GM20000 (cell line): ENCODE measurements at regions not wholly inside any gene's neighbourhood (a gene's known extent, or its start where the extent isn't known, plus 50 kb on each side); places are given as distances from the start of the nearest gene placed in this dataset.

ENCODE experiments used
- DNase-seq: peaks from one replicate; pipeline ENCODE4 v3.0.0; 2012; ENCODE audit warnings: low spot score
- TF ChIP-seq, protein P1 (sequence below): IDR thresholded peaks from 2 replicates; pipeline ENCODE4 v1.5.1; 2012; ENCODE audit warnings: mild to moderate bottlenecking, control low read depth; ENCODE audit errors: extremely low read depth, missing control alignments

DNA sequence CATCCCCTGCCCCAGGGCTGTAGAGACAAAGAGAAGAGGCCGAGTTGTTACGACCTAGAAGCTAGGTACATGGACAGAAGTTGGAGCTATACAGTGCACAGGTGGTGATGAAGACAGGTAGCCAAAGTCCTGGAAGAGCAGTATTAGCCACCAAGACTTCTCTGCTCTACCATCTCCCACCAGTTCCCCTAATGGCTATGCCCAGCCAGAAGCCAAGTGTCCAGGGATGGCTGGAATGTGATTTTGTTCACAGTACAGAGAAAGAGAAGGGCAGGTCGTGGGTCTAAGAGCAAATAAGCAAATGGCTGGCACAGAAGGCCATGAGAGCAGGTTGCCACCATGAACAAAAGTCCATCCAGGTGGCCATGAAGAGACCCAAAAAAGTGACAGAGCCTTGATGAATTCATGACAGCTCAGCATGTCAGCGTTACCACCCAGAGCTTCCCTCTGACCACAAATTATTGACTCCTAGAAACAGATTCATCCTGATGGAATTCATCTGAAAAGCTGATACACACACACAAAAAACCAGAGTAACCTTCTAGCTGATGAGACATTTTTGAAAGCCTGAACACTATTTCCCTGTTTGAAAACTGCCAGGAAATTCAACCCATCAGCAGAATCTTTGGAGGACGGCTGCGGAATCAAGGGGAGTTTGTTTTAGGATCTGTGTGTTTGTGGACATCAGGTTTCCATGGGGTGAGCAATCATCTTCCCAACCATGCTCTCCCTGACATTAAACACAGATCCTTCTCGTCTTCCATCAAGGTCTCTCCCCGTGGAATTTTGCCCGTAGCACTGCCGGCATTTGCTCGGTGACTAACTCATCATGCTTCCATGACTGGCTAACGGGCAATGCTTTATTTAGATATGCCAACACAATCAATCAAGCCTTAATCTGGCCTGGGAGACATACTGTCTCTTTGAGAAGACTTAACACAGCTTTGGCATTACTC lies 906.7 kb upstream of the AUTS2 start:
- TF ChIP-seq, protein P1, sequence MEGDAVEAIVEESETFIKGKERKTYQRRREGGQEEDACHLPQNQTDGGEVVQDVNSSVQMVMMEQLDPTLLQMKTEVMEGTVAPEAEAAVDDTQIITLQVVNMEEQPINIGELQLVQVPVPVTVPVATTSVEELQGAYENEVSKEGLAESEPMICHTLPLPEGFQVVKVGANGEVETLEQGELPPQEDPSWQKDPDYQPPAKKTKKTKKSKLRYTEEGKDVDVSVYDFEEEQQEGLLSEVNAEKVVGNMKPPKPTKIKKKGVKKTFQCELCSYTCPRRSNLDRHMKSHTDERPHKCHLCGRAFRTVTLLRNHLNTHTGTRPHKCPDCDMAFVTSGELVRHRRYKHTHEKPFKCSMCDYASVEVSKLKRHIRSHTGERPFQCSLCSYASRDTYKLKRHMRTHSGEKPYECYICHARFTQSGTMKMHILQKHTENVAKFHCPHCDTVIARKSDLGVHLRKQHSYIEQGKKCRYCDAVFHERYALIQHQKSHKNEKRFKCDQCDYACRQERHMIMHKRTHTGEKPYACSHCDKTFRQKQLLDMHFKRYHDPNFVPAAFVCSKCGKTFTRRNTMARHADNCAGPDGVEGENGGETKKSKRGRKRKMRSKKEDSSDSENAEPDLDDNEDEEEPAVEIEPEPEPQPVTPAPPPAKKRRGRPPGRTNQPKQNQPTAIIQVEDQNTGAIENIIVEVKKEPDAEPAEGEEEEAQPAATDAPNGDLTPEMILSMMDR: no peak
- DNase-seq: no peak

GRCh38 chr7:68692511-68692910 lies 905.8 kb upstream of the AUTS2 start:
- TF ChIP-seq, protein P1: no peak
- DNase-seq: no peak

- TF ChIP-seq, protein P1: no peak
These were observed 903.6 kb upstream of the AUTS2 start for GRCh38 chr7:68694656-68695055.

DNA sequence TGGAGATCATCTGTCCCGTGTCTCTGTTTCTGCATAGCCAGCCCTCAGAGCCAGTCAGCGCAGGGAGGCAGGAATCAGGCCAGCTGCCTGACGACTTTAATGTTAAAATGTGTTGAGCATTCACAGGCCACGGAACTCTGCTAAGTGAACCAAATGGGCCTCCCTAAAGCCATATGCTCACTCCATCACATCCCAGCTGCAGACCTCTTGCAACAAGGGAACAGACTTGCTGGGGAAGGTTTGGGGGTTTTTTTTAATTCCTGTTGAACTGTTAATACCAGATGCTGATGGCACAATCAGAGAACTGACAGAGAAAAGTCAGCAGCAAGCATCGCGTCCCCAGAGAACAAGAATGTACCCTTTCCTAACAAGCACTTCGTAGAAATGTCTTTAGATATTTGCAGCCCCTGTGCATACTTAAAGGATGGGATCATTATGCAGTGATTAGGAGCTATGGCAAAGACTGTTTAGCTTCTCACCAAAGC lies 900.4 kb upstream of the AUTS2 start:
- DNase-seq: no peak
- TF ChIP-seq, protein P1: no peak

More at GRCh38 chr7:68694656-68695055, 903.6 kb upstream of the AUTS2 start:
- no peak for DNase-seq

DNA sequence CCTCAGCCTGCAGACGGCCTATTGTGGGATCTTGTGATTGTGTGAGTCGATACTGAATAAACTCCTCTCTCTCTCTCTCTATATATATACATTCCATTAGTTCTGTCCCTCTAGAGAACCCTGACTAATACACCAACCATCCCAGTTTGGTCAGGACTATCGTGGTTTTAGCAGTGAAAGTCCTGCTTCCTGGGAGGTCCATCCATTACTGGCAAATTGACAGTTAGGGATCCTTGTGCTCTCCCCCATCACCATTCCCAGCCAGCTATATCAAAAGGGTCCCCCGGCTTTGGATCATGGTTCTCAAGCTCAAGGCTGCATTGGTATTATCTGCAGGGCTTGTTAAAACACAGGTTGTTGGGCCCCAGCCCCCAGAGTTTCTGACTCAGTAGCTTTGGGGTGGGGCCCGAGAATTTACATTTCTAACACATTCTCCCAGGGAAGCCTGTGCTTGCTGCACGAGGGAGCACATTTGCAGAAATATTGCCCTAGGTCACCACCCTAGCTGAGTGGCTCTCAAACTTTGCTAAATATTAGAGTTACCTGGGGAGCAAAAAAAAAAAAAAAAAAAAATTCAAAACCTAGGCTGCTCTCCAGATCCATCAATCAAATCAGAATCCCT lies 899.1 kb upstream of the AUTS2 start:
- no peak for DNase-seq
- TF ChIP-seq, protein P1: no peak

DNA sequence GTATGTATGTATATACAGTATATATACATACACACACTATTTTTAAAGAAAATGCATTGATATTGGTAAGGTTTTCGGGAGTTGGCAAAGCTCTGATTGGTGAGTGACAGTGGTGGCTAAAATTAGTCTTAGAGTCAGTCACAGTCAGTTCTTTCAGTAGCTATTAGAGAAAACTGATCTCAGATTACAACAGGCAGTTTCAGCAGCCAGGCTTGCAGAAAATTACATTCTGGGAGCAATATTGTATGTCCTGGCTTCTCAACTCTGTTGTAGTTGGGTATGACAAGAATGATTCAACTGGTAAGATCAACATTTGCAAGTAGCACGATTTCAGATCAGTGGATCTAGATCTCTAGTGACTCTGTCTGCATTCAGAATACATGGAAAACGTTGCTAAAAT lies 897.9 kb upstream of the AUTS2 start:
- TF ChIP-seq, protein P1: no peak
- DNase-seq: no peak

- no peak for DNase-seq
- TF ChIP-seq, protein P1: no peak
These were observed 892.0 kb upstream of the AUTS2 start for GRCh38 chr7:68706291-68706690.
